GM18861 (cell line): ENCODE measurements at regions not wholly inside any gene's neighbourhood (a gene's known extent, or its start where the extent isn't known, plus 50 kb on each side); places are given as distances from the start of the nearest gene placed in this dataset.

ENCODE experiments used
- ATAC-seq: cut with Tn5 transposase; IDR thresholded peaks from one replicate; pipeline ENCODE4 v1.9.1; 2021; ENCODE audit not compliant: unreplicated experiment

DNA sequence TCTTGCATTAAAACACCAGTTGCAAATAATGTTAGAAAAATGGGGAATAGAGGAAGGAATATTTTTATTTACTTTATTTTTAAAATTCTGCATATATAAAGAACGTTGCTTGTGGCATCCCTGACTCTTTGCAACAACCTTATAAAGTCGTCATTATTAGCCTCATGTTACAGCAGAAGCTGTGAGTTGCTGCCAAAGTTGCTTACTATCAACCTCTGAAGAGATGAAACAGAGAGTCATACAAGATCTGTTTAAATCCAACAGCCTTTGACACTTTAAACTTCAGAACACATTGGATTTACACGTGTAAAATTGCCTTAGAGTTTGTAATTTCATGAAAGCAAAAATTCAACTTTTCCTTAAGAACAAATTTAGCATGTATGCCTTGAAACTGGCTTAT lies 221.9 kb downstream of the MRPL39 start:
- ATAC-seq, result no peak

GRCh38 chr21:25384782-25385181 lies 222.5 kb downstream of the MRPL39 start:
- ATAC-seq, result no peak

DNA sequence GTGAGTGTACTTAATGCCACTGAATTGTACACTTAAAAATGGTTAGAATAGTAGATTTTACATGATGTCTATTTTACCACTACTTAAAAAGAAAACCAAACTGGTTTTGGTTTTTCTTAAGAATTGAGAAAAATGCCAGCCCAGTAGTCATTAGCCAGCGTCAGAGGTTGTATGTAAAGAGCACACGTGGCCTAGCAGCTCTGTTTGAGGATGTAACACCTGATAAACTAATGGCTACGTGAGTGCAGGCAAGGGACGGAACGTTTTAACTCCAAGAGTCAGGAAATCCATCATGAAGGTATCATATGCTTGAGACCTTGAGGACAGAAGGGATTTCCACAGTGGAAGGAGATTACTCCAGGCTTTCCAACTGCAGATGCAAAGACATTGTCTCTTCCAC lies 223.7 kb downstream of the MRPL39 start:
- no peak for ATAC-seq

GRCh38 chr21:25381936-25382452 lies 225.3 kb downstream of the MRPL39 start:
- ATAC-seq, result no peak

DNA sequence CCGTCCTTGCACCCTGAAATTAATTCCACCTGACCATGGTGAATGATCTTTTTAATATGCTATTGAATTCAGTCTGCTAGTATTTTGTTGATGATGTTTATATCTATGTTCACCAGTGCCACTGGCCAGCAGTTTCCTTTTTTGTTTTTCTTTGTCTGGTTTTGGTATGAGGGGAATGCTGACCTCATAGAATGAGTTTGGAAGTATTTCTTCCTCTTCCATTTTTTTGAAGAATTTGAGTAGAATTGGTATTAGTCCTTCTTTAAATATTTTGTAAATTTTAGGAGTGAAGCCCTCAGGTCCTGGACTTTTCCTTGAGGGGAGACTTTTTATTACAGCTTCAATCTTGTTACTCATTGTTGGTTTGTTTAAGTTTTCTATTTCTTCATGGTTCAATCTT lies 231.6 kb downstream of the MRPL39 start:
- no peak for ATAC-seq

DNA sequence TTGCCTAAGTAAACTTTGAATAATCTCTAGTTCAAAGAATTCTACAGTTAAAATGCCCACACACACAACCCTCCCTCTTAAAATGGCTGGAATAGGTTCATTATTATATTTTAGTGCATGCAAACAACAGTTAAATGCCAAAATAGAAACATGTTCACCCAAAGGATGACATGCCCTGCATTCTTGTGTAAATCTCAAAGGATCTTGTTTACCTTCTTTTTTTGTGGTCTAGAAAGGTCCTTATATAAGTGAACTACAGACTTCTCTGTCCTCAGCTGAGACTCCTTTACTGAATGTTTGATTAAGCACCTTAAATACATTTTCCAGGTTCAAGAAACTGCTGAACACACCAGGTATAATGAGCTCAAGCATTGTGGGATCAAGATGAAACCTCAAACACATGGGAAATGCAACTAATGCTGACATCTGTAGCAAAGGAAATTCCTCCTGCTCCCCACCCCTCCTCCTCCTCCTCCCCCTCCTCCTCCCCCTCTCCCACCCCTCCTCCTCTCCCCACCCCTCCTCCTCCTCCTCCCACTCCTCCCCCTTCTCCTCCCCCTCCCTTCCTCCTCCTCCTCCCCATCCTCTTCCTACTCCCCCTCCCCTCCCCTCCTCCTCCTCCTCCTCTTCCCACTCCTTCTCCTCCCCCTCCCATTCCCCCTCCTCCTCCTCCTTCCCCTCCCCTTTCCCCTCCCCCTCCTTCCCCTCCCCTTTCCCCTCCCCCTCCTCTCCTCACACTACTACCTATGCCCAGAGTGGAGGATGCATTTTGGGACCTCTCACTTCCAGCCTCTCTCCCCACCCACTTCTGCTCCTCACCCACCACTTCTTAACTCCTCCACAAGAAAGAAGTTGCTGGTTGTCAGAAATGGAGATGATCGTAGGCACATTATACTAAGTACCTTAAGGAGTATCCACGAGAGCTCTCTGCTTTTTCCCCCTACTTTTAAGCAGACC lies 233.9 kb downstream of the MRPL39 start:
- ATAC-seq, result no peak

- no peak for ATAC-seq
Observed at GRCh38 chr21:25371841-25372425, 235.3 kb downstream of the MRPL39 start.

GRCh38 chr21:25370311-25370744 lies 237.0 kb downstream of the MRPL39 start:
- ATAC-seq, result no peak

DNA sequence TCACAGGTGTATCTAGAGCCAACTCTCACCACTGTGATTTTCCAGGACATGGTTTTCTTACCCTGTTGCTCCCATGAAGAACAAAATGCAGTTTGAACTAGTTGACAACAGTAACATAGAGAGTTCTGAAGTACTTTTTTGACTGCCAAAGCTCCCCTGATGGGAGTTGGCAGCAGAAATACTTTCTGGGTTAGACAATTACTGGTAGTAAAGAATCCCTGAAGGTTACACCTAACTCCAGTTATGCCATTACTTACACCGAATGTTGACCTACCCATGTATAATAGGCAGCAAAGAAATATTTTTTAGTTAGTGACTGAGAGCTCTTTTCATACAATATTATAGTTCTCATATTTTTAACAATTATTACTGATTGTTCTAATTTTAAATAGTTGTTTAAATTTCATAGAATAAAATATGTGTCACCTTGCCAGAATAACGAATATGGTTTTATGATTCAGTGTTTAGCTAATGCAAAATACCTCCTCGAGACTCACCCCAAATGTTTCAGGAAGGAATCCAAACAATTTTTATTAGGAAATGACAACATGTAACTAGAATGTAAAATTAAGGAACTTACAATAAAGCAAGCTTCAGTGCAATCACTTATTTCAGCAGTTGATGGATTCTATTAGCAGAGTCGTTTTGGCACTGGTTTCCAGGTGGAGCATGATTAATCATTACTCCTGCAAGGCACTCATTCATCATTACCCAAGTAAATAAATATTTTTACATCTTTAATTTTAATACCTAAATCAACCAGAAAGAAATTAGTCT lies 237.6 kb downstream of the MRPL39 start:
- no peak for ATAC-seq

DNA sequence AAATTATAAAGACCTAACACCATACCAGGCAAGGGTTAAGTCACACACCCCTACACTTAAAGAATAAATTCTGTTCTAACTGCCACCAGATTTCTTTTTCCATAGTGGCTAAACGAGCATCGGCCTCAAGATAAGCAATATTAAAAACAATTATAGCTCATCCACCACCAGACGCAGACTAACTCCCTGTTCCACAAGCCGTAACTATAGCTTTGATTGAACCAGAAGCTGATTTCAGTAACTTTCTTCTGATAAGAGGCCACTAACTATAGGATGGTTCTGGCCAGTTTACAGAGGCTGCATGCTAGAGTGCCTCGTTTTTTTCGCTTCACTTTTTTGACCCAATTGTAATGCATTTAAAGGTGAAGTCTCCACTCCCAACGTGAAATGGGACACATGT lies 238.8 kb downstream of the MRPL39 start:
- no peak for ATAC-seq

DNA sequence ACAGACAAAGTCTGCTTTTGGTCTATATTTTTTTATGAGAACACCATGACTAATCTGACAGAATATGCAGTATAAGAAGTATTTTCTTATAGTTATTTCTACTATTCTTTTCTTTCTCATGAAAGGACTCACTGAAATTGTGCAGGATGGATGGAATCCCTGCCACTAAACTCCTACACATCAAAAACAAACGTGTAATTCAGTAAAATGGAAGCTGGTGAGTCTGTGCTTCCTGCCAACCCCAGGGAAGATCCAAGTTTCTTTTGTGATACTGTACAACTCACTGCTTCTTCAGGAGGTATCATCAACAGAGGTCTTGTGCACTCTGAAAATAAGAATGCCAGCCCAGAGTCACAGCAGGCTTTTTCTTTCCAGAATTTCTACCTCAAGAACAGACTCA lies 241.2 kb downstream of the MRPL39 start:
- ATAC-seq, result no peak

DNA sequence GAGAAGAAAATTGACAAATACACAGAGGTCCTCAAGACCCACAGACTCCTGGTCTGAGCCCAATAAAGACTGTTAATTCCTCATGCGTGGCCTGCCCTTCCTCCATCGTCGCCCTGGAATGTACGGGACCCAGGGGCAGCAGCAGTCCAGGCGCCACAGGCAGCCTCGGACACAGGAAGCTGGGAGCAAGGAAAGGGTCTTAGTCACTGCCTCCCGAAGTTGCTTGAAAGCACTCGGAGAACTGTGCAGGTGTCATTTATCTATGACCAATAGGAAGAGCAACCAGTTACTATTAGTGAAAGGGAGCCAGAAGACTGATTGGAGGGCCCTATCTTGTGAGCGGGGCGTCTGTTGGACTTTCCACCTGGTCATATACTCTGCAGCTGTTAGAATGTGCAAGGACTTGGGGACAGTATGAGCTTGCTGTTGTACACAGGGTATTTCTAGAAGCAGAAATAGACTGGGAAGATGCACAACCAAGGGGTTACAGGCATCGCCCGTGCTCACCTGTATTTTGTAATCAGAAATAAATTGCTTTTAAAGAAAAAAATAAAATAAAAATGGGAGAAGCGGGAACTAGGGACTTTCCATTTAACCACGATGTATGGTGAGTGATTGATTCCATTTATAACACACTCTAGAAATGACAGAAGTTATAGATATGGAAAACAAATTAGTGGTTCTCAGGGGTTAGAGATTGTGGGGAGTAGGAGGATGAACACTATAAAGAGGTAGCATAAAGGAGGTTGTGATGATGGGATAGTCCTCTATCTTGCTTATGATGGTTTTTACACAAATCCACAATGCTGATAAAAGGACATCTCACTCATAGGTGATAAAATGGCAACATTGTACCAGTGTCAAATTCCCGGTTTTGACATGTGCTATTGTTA lies 244.7 kb downstream of the MRPL39 start:
- no peak for ATAC-seq

GRCh38 chr21:25361765-25362164 lies 245.5 kb downstream of the MRPL39 start:
- ATAC-seq, result no peak

DNA sequence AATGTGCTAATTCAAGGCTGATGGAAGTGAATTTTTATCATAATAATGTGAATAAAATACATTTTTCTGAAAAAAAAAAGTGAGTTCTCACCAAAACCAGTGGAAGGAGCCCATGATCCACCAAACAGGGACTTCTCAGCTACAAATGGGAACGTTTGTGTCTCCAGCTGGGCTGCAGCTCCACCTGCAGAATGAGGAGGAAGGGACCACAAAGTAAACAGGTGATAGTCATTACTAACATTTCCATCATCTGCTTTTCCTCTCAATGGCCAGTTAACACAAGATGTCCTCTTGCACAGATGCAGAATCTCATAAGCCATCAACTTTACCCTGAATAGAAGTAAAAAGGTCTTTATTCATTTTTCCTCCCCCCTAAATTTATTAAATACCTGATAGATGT lies 246.2 kb downstream of the MRPL39 start:
- ATAC-seq, result no peak

DNA sequence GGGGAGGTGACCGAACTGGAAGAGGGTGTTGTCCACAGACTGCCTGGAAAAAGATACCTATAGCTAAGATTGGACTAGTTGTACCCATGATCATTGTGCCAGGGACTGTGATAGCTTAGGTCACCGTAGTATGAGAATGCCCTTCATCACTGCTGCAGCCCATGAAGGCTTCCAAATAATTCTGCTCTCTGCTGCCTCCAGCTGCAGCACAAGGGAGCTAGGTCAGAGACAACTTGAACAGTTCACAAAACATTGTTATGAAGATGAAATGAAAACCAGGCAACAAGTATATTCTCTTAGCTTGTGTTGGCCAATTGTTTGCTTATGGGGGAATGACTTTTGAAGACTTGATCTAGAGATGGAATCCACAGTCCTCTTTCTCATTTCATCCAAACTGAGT lies 246.7 kb downstream of the MRPL39 start:
- no peak for ATAC-seq

- ATAC-seq, result no peak
Observed at GRCh38 chr21:25359724-25360123, 247.6 kb downstream of the MRPL39 start.

DNA sequence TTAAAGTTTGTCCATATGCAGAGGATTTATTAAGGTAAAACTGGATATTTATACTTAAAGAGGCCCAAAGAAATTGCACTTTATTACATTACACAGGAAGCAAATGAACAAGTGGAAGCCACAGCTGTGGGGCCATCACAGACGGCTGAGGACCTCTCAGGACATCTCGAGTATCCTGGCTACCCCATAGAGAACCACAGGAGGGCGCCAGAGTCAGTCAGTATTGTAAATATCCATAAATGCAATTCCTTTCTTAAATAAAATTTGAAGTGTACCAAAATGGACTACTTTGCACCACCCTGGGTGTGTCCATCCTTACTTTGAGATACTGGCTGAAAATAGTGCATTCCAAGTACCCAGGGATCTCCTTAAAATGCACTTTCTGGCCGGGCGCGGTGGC lies 257.2 kb downstream of the MRPL39 start:
- no peak for ATAC-seq

- ATAC-seq, result no peak
Observed at GRCh38 chr21:25343774-25344545, 263.3 kb downstream of the MRPL39 start.

GRCh38 chr21:25342816-25343215 lies 264.5 kb downstream of the MRPL39 start:
- no peak for ATAC-seq

DNA sequence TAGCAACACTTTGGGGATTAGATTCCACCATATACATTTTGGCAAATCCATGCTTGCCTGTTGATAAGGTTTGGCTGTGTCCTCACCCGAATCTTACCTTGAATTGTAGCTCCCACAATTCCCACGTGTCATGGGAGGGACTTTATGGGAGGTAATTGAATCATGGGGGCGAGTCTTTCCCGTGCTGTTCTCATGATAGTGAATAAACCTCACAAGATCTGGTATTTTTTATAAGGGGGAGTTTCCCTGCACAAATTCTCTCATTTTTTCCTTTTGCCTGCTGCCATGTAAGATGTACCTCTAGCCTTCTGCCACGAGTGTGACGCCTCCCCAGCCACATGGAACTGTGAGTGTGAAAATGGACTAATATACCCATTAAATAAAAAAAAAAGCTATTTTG lies 265.3 kb downstream of the MRPL39 start:
- no peak for ATAC-seq
